Gastrocnemius medialis (tissue), 4 donors: ENCODE measurements at regions not wholly inside any gene's neighbourhood (a gene's known extent, or its start where the extent isn't known, plus 50 kb on each side); places are given as distances from the start of the nearest gene placed in this dataset.

Experiments
- CTCF ChIP-seq, 5 experiments: fragments of 450-650 bp in 3 of 5; fragments of 200-600 bp in 2 of 5; sonication (generic) in 2 of 5; IDR thresholded peaks in 4 of 5; conservative IDR thresholded peaks in 1 of 5; 1 replicate in 4 of 5; 2 replicates in 1 of 5; pipeline ENCODE4 v1.5.1; 2016 to 2019; ENCODE audit warnings: antibody characterized with exemption in 5 of 5, mild to moderate bottlenecking in 3 of 5, moderate library complexity in 3 of 5
- POLR2A ChIP-seq, 2 donors: fragments of 450-650 bp; IDR thresholded peaks; one replicate each; pipeline ENCODE4 v1.6.1; 2017; ENCODE audit warnings: antibody characterized with exemption in 2 of 2, mild to moderate bottlenecking in 2 of 2, moderate library complexity in 2 of 2

- TF ChIP-seq CTCF (IDR thresholded peaks at IDR 0.05 in 4 of 5, conservative IDR thresholded peaks at IDR 0.05 in 1 of 5): no peak
- TF ChIP-seq POLR2A (IDR thresholded peaks at IDR 0.05): no peak
Measured at GRCh38 chr6:91042656-91043055, 455.8 kb upstream of the MAP3K7 start.
